Tibial nerve (tissue), 4 donors: ENCODE measurements at regions not wholly inside any gene's neighbourhood (a gene's known extent, or its start where the extent isn't known, plus 50 kb on each side); places are given as distances from the start of the nearest gene placed in this dataset.
"Not testable (repeated sequence)": the region's sequence is repeated elsewhere in the genome, so short reads cannot be mapped to it uniquely, and the experiment has no call there.

Source experiments
- DNase-seq, 2 donors: peaks; one replicate each; pipeline ENCODE4 v3.0.0-alpha.2; 2019; ENCODE audit warnings: low spot score in 2 of 2
- H3K27ac ChIP-seq, 4 donors: fragments of 200-600 bp; sonication (generic) in 3 of 4; one replicate each; pipeline ENCODE4 v1.5.1; 2017 to 2019; ENCODE audit warnings: mild to moderate bottlenecking in 1 of 4
- H3K27me3 ChIP-seq, 2 donors: fragments of 200-600 bp; sonication (generic) in 1 of 2; one replicate each; pipeline versions ENCODE4 v1.5.1 to v1.6.0; 2017 to 2019
- H3K36me3 ChIP-seq, 3 donors: fragments of 200-600 bp; sonication (generic); one replicate each; pipeline ENCODE4 v1.5.1; 2018 to 2019
- H3K4me1 ChIP-seq, 4 donors: fragments of 200-600 bp; sonication (generic) in 3 of 4; one replicate each; pipeline ENCODE4 v1.5.1; 2017 to 2019
- H3K4me3 ChIP-seq, 4 donors: fragments of 200-600 bp; sonication (generic) in 3 of 4; one replicate each; pipeline ENCODE4 v1.5.1; 2017 to 2019; ENCODE audit warnings: mild to moderate bottlenecking in 1 of 4, moderate library complexity in 1 of 4
- H3K9me3 ChIP-seq, 4 donors: fragments of 200-600 bp; sonication (generic) in 3 of 4; one replicate each; pipeline ENCODE4 v1.5.1; 2017 to 2019
- EP300 ChIP-seq, 2 donors: sonication (generic); formaldehyde crosslinking; IDR thresholded peaks; one replicate each; pipeline ENCODE4 v1.6.1; 2017; ENCODE audit warnings: antibody characterized with exemption in 2 of 2, mild to moderate bottlenecking in 1 of 2
- POLR2A ChIP-seq, 2 donors: fragments of 450-650 bp; IDR thresholded peaks; one replicate each; pipeline ENCODE4 v1.6.1; 2017; ENCODE audit warnings: antibody characterized with exemption in 2 of 2, mild to moderate bottlenecking in 2 of 2, moderate library complexity in 2 of 2
- WGBS, 2 donors: methylation state at CpG; one replicate each; pipeline ENCODE4 v1.1.5; 2018; 5-methylcytosine and 5-hydroxymethylcytosine counted together
- TF ChIP-seq, protein P1 (sequence below), 5 experiments: fragments of 200-600 bp in 3 of 5; fragments of 450-650 bp in 2 of 5; sonication (generic) in 3 of 5; IDR thresholded peaks; one replicate each; pipeline ENCODE4 v1.5.1; 2016 to 2019; ENCODE audit warnings: antibody characterized with exemption in 5 of 5, mild to moderate bottlenecking in 3 of 5, moderate library complexity in 2 of 5

- Histone ChIP-seq H3K27me3 (no peaks in the 10 kb centered on the region), H3K4me1 (no peaks in the 10 kb centered on the region), H3K36me3 (no peaks in the 10 kb centered on the region), H3K27ac (no peak overlapping the region), H3K4me3 (no peak overlapping the region), H3K9me3 (no peaks in the 10 kb centered on the region)
- no peak for TF ChIP-seq EP300 (IDR thresholded peaks at IDR 0.05)
- no peak for TF ChIP-seq POLR2A (IDR thresholded peaks at IDR 0.05)
- TF ChIP-seq, protein P1, sequence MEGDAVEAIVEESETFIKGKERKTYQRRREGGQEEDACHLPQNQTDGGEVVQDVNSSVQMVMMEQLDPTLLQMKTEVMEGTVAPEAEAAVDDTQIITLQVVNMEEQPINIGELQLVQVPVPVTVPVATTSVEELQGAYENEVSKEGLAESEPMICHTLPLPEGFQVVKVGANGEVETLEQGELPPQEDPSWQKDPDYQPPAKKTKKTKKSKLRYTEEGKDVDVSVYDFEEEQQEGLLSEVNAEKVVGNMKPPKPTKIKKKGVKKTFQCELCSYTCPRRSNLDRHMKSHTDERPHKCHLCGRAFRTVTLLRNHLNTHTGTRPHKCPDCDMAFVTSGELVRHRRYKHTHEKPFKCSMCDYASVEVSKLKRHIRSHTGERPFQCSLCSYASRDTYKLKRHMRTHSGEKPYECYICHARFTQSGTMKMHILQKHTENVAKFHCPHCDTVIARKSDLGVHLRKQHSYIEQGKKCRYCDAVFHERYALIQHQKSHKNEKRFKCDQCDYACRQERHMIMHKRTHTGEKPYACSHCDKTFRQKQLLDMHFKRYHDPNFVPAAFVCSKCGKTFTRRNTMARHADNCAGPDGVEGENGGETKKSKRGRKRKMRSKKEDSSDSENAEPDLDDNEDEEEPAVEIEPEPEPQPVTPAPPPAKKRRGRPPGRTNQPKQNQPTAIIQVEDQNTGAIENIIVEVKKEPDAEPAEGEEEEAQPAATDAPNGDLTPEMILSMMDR (IDR thresholded peaks at IDR 0.05): no peak
- 85 to 92% methylated on average over 2 of the region's 2 CpGs for WGBS, 2 donors
- DNase-seq: no peak
Measured at GRCh38 chr2:16381511-16381910, 284.1 kb downstream of the CYRIA start.

- not testable (repeated sequence) for H3K4me1 ChIP-seq, H3K9me3 ChIP-seq, DNase-seq, H3K4me3 ChIP-seq, H3K36me3 ChIP-seq, H3K27me3 ChIP-seq, H3K27ac ChIP-seq
- 96 to 98% methylated on average over 5 of the region's 5 CpGs for WGBS, 2 donors
Measured at GRCh38 chr2:16379901-16380300, 285.7 kb downstream of the CYRIA start.

GRCh38 chr2:16379061-16379460 is 286.6 kb downstream of the CYRIA start:
- WGBS, 2 donors: 84 to 90% methylated on average over 5 of the region's 5 CpGs
- H3K27ac ChIP-seq: not testable (repeated sequence)

DNA sequence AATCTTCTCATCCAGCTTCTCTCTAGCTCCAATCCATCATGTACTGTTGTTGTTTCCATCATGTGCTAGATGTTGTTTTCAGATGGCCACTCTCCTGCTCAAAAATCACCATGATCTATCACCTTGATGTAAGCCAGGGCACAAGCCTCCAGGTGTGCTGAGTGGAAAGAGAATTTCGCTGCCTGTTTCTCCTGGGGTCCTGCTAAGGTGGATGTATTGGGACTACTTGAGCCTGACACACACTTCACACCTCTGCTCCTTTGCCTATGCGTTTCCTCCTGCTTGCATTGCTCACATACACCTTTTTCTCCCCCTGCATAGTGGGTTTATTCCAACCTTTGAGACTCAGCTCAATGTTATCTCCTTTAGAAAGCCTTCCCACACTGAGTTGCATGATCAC is 287.6 kb downstream of the CYRIA start:
- Histone ChIP-seq H3K4me1 (no peaks in the 10 kb centered on the region), H3K9me3 (no peaks in the 10 kb centered on the region), H3K27ac (no peak overlapping the region), H3K36me3 (no peaks in the 10 kb centered on the region), H3K4me3 (no peak overlapping the region), H3K27me3 (no peaks in the 10 kb centered on the region)
- 83 to 87% methylated on average over 2 of the region's 2 CpGs for WGBS, 2 donors
- TF ChIP-seq EP300 (IDR thresholded peaks at IDR 0.05): no peak
- no peak for TF ChIP-seq POLR2A (IDR thresholded peaks at IDR 0.05)
- TF ChIP-seq, protein P1 (IDR thresholded peaks at IDR 0.05): no peak
- DNase-seq: no peak

More at GRCh38 chr2:16379061-16379460, 286.6 kb downstream of the CYRIA start:
- DNase-seq, H3K4me1 ChIP-seq, H3K4me3 ChIP-seq, H3K27me3 ChIP-seq, H3K36me3 ChIP-seq, H3K9me3 ChIP-seq: not testable (repeated sequence)

DNA sequence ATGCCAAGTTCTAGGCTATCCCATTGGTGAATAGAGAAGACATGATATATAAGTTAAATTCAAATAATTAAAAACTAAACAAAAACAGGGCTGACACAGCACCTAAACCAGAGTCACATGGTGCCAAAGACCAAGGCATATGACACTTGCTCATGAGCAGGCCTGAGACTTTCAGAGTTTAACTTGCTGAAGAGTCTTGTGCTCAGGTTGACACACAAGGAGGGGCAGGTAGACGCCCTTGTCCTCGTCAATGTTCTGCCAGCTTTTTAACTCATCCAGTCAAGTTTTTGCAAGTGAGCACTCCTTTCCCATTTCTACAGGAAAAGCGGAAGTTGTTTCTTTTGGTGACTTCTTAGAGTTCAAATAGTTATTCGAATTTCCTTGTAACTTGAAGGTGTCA is 289.7 kb downstream of the CYRIA start:
- no peak overlapping the region for H3K4me3 ChIP-seq
- H3K4me1 ChIP-seq: no peaks in the 10 kb centered on the region
- WGBS, 2 donors: 69 to 71% methylated on average over 4 of the region's 4 CpGs
- no peak overlapping the region for H3K27ac ChIP-seq
- DNase-seq: no peak
- H3K36me3 ChIP-seq: no peaks in the 10 kb centered on the region
- peaks cover 0 to 4% (median 0%) of the 10 kb centered on the region in 4 donors for H3K9me3 ChIP-seq
- TF ChIP-seq POLR2A (IDR thresholded peaks at IDR 0.05) (no peak), EP300 (IDR thresholded peaks at IDR 0.05) (no peak)
- TF ChIP-seq, protein P1 (IDR thresholded peaks at IDR 0.05): no peak
- no peaks in the 10 kb centered on the region for H3K27me3 ChIP-seq

DNA sequence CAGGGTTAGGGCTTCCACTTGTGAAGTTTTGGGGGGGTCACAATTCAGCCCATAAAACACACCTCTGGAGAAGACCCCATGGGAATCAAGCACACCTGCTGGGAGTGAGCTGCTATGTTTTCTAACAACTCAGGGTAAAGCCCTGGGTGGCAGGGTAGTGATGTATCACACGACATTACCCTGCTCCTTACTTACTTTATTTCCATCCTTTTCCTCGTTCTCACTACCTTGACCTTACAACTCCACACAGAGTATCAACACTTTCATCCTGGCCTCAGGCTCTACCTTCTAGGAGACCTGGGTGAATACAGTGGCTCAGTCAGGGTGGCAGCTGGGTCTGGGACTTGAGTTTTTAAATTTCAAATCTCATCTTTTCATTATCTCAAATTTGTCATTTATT is 290.3 kb downstream of the CYRIA start:
- Histone ChIP-seq H3K4me3 (no peak overlapping the region), H3K27ac (no peak overlapping the region), H3K27me3 (no peaks in the 10 kb centered on the region), H3K4me1 (no peaks in the 10 kb centered on the region), H3K36me3 (no peaks in the 10 kb centered on the region), H3K9me3 (peaks cover 0 to 4% (median 0%) of the 10 kb centered on the region in 4 donors)
- DNase-seq: no peak
- 61 to 93% methylated on average over 2 of the region's 2 CpGs for WGBS, 2 donors
- TF ChIP-seq EP300 (IDR thresholded peaks at IDR 0.05): no peak
- TF ChIP-seq, protein P1 (IDR thresholded peaks at IDR 0.05): no peak
- TF ChIP-seq POLR2A (IDR thresholded peaks at IDR 0.05): no peak
